Nephron (organoid): ENCODE measurements at regions not wholly inside any gene's neighbourhood (a gene's known extent, or its start where the extent isn't known, plus 50 kb on each side); places are given as distances from the start of the nearest gene placed in this dataset.

ENCODE experiments used
- H3K27ac Mint-ChIP-seq, 3 experiments: 2 replicates each; pipeline ENCODE4 v1.8.0; 2020; ENCODE audit warnings: mixed read lengths in 3 of 3, mild to moderate bottlenecking in 2 of 3, moderate library complexity in 1 of 3
- H3K27me3 Mint-ChIP-seq: 2 replicates; pipeline ENCODE4 v1.8.0; 2021; ENCODE audit warnings: low read depth, mild to moderate bottlenecking, moderate library complexity, mixed read lengths
- H3K36me3 Mint-ChIP-seq: 2 replicates; pipeline ENCODE4 v1.8.0; 2020; ENCODE audit warnings: low read depth, mixed read lengths
- H3K4me1 Mint-ChIP-seq: 2 replicates; pipeline ENCODE4 v1.8.0; 2020; ENCODE audit warnings: mixed read lengths
- H3K4me3 Mint-ChIP-seq, 3 experiments: 2 replicates each; pipeline ENCODE4 v1.8.0; 2020; ENCODE audit warnings: mild to moderate bottlenecking in 3 of 3, mixed read lengths in 3 of 3, moderate library complexity in 2 of 3
- H3K9me3 Mint-ChIP-seq: 2 replicates; pipeline ENCODE4 v1.8.0; 2020; ENCODE audit warnings: mixed read lengths
- CTCF ChIP-seq, 3 experiments: fragments of 200-600 bp; sonication (generic); IDR thresholded peaks; one replicate each; pipeline ENCODE4 v1.5.0; 2021; ENCODE audit warnings: antibody characterized with exemption in 3 of 3; ENCODE audit not compliant: unreplicated experiment in 3 of 3

- Mint-ChIP-seq H3K4me3 (no peak overlapping the region), H3K9me3 (peaks cover 30% of the 10 kb centered on the region), H3K27ac (no peak overlapping the region), H3K27me3 (no peaks in the 10 kb centered on the region), H3K4me1 (peaks cover 5% of the 10 kb centered on the region), H3K36me3 (no peaks in the 10 kb centered on the region)
- TF ChIP-seq CTCF (IDR thresholded peaks at IDR 0.05; ENCODE audit: unreplicated experiment in 3 of 3) = no peak
These were observed 1187.9 kb downstream of the XPNPEP1 start for GRCh38 chr10:108735380-108735779.

- Mint-ChIP-seq H3K4me3 (no peak overlapping the region), H3K36me3 (no peaks in the 10 kb centered on the region), H3K27ac (no peak overlapping the region), H3K4me1 (no peaks in the 10 kb centered on the region), H3K9me3 (peaks cover 20% of the 10 kb centered on the region), H3K27me3 (no peaks in the 10 kb centered on the region)
- no peak for TF ChIP-seq CTCF (IDR thresholded peaks at IDR 0.05; ENCODE audit: unreplicated experiment in 3 of 3)
These were observed 1201.4 kb downstream of the XPNPEP1 start for GRCh38 chr10:108721874-108722273.

GRCh38 chr10:108716352-108716751 is 1207.0 kb downstream of the XPNPEP1 start:
- Mint-ChIP-seq H3K27me3 (no peaks in the 10 kb centered on the region), H3K27ac (no peak overlapping the region), H3K4me3 (no peak overlapping the region), H3K36me3 (no peaks in the 10 kb centered on the region), H3K9me3 (peaks cover 13% of the 10 kb centered on the region), H3K4me1 (no peaks in the 10 kb centered on the region)
- TF ChIP-seq CTCF (IDR thresholded peaks at IDR 0.05; ENCODE audit: unreplicated experiment in 3 of 3) = no peak

DNA sequence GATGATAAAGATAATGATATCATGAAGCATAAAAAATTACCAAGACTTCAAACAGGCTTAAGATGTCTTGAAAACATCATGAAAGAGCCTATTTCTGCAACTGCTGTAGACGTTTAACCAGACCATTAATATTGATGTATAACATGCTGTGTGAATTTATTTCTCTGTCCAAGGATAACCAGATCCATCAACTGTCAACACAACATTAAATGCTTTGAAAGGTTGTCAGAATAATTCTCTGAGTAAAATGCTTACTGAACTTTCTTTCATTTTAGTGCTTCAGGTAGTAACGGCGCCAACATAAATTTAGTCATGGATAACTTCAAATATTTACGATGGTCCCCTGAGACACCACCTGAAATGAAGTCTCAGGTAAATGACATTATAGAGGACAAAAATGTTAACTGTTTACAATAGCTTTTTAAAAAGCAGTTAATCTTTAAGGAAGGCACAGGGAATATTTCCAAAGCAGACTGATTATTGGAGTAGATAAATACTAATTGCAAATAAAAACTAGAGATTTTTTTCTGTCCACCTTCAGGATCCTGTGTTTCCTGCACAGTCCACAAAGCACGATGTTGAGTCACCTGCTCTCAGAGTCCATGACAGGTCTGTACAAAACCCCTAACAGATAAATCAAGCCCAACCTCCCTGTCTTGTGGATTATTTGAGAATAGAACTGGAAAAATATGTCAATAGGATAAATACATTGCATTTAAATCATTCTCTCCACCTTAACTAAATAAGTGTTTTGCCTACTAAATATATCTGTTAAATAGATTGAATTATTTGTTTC is 1213.2 kb downstream of the XPNPEP1 start:
- no peaks in the 10 kb centered on the region for H3K36me3 Mint-ChIP-seq
- H3K9me3 Mint-ChIP-seq = peaks cover 13% of the 10 kb centered on the region
- no peaks in the 10 kb centered on the region for H3K27me3 Mint-ChIP-seq
- no peak overlapping the region for H3K4me3 Mint-ChIP-seq
- no peaks in the 10 kb centered on the region for H3K4me1 Mint-ChIP-seq
- TF ChIP-seq CTCF (IDR thresholded peaks at IDR 0.05; ENCODE audit: unreplicated experiment in 3 of 3) = no peak
- H3K27ac Mint-ChIP-seq = no peak overlapping the region

DNA sequence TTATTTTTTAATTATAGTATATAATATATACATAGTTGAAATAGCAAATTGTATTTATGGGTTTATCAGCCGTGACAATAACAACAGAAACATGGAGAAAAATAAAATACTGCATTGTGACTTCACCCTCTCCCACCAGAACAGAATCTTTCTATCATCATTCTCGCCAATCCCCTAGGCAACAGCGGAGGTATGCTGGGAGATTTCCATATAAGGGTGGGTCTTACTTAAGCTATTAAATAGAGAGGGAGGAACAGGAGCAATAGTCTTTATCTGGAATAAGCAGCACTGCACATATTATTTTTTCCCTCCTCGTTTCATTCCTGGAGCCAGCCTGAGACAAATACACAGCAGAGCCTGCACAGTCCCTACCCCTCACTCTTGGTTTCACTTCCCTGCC is 1214.9 kb downstream of the XPNPEP1 start:
- H3K27me3 Mint-ChIP-seq = no peaks in the 10 kb centered on the region
- H3K4me1 Mint-ChIP-seq = no peaks in the 10 kb centered on the region
- no peak overlapping the region for H3K4me3 Mint-ChIP-seq
- H3K36me3 Mint-ChIP-seq = no peaks in the 10 kb centered on the region
- no peak for TF ChIP-seq CTCF (IDR thresholded peaks at IDR 0.05; ENCODE audit: unreplicated experiment in 3 of 3)
- no peak overlapping the region for H3K27ac Mint-ChIP-seq
- H3K9me3 Mint-ChIP-seq = peaks cover 4% of the 10 kb centered on the region
